Activated CD8-positive, alpha-beta memory T cell treated with anti-CD3 and anti-CD28 coated beads, Interleukin-2, amount 50 U/mL, for 1 hour (primary cell): ENCODE measurements at regions not wholly inside any gene's neighbourhood (a gene's known extent, or its start where the extent isn't known, plus 50 kb on each side); places are given as distances from the start of the nearest gene placed in this dataset.

Source experiments
- DNase-seq: peaks from one replicate; pipeline ENCODE4 v3.0.0-alpha.2; 2020; ENCODE audit errors: extremely low read depth

DNA sequence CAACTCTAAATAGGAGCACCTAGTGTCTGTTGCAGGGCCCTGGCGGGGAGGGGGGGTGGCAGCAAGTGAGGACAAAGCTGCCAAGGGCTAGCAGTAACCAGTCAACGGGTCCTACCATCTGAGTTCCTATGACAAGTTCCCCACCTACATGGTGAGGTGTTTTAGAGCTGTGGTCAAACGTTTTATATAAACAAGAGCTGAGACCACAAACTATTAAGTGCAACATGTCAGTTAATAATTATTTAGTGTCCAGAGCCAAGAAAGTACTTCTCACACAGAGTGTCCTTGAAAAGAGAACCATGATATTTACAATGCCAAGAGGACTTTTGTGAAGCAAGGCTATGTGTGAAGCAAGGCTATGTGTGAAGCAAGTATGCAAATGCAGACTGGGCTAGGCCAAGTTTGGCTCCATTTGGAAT lies 434.7 kb downstream of the TNS3 start:
- DNase-seq, result no peak

DNA sequence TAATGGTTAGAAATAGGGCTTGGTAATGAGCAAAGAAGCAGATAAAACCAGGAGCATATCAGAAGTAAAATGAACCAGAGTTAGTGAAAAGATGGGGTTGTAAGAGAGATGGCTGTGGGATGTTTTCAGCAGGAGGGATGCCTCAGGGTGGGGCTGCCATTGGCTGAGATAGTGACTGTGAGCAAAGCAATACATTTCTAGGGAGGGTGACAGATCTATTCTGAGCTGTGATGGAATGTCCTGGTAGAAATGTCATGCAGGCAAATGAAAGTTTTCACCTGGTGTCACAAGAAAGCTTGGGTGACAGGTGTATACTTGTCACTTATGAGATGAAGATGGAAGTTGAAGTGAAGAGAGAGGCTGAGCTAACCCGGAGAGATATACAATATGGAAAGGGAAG lies 435.9 kb downstream of the TNS3 start:
- DNase-seq, result no peak

DNA sequence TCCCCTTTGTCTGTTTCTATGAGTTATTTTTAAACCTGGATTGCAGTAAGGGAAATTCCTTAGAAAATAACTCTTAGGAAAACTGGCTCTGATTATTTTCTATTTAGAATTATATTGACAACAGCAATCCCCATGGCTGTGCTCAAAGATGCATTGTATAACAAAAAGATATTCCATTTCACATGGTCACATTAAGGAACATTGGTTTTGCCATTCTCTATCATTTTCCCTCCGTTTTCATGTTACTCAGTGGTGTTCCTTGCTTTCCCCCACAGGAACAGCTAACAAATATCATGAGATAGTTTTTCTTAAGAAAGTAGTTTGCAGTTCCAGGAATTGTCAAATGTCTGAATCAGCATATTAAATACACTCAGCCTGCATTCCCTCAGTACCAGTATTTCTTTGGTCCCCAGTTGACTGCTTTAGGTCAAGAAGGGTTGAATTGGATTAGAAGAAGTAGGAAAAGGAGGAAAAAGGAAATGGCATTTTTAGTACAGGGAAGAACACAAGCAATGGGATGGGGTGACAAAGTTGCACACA lies 436.7 kb downstream of the TNS3 start:
- no peak for DNase-seq

- no peak for DNase-seq
These were observed 438.6 kb downstream of the TNS3 start for GRCh38 chr7:47143339-47143738.

GRCh38 chr7:47142867-47143175 lies 439.1 kb downstream of the TNS3 start:
- DNase-seq, result no peak

- DNase-seq, result no peak
These were observed 439.6 kb downstream of the TNS3 start for GRCh38 chr7:47142169-47142866.

- no peak for DNase-seq
These were observed 449.4 kb downstream of the TNS3 start for GRCh38 chr7:47132471-47132870.

DNA sequence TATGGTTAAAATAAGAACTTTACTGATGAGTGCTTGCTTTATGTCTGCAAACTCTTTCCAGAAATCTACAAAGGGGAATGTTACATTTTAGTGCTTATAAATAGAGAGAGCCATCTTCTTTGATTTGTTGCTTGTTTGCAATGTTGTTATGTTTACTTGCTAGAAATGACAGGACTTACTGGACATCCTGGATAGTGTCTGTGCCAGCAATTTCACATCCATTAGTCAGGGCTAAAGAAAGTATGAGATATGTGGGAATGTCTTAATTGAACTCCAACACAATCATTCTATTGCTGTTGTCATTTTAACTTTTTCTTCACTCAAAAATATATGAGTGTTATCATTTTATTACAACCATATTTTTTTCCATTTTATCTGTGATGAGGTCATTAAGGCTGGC lies 453.2 kb downstream of the TNS3 start:
- no peak for DNase-seq

DNA sequence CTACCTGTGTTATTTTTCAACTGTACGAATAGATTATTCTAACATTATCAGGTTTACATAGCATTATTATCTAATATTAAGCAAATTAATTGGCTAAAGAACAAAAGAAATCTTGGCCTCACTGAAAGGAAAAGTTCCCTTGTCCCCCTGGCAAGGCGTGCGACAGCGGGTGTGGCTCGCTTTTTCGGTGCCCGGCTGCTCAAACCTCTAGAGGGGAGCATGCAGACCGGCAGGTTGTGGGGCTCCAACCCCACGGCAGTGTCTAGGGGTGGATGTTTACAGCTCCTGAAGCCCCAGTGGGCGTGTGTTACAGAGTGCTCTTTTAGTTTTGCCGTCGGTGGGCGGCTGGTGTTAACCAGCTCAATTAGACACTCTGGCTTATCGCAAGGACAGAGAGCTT lies 456.4 kb downstream of the TNS3 start:
- DNase-seq, result no peak

- DNase-seq, result no peak
These were observed 462.5 kb downstream of the TNS3 start for GRCh38 chr7:47119261-47119865.

GRCh38 chr7:47104206-47104549 lies 477.7 kb downstream of the TNS3 start:
- no peak for DNase-seq

- DNase-seq, result no peak
These were observed 478.3 kb downstream of the TNS3 start for GRCh38 chr7:47103498-47104205.

- DNase-seq, result no peak
These were observed 479.5 kb downstream of the TNS3 start for GRCh38 chr7:47102331-47102841.

DNA sequence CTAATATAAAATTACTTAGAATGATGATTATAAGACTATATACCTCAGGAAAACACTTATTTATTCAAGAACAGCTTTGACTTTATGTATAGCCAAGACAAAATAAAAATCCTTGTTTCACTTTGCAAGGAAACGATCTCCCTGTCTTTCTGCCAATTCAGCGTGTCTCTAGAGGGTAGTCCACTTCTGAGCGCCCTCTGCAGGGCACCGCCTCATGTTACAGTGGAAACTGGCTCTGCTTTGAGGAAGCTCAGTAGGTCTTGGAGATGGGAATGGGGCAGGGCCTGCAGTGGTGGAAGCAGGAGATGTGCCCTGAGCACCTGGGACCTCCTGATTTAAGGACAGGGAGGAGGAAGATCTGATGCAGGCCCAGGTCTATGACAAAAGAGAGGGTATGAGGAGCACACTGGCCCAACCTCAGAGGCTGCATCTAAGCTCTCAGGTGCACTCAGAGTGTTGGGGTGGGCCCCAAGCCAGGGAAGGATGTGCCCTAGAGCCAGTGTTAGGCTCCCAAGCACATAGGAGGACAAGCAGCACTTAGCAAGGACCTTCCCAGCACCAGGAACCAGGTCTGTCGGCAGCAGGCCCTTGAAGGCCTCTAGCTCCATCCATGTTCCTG lies 481.0 kb downstream of the TNS3 start:
- no peak for DNase-seq

GRCh38 chr7:47100148-47100816 lies 481.6 kb downstream of the TNS3 start:
- DNase-seq, result no peak

DNA sequence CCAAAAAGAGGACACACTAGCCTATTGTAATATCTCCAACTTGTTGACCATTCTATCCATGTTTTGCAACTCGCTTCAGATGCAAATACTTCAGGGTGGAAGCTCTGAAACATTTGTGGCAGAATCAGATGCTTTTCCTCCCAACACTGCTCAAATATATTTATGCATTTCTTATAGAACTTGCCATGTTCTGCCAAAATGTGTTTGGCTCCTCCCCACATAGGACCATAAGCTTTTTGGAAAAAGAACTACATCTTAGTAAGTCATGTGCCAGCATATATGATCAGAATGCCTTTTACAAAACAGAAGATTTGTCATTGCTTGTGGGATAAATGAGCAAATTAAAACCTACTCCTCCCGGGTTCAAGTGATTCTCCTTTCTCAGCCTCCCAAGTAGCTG lies 484.5 kb downstream of the TNS3 start:
- DNase-seq, result no peak

DNA sequence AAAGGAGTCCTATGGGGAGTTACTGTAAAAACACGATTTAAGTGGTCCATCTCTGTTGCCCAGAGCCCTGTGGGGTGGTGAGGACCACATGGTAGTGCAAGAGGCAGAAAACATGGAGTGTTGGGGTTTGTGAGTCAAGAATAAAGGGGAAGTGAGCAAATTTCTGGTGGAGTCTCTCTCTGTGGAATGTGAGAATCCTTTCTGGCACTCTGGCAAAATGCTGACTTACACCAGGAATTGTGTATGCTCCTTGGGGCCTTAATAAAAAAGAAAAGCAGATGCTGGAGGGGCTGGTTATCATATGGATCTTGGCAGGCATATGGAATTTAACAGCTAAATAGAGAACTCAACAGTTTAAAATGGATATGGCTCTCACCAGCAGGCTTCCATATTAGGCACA lies 486.0 kb downstream of the TNS3 start:
- no peak for DNase-seq

- DNase-seq, result no peak
These were observed 487.4 kb downstream of the TNS3 start for GRCh38 chr7:47094462-47094861.

GRCh38 chr7:47093320-47094234 lies 488.3 kb downstream of the TNS3 start:
- DNase-seq, result no peak

DNA sequence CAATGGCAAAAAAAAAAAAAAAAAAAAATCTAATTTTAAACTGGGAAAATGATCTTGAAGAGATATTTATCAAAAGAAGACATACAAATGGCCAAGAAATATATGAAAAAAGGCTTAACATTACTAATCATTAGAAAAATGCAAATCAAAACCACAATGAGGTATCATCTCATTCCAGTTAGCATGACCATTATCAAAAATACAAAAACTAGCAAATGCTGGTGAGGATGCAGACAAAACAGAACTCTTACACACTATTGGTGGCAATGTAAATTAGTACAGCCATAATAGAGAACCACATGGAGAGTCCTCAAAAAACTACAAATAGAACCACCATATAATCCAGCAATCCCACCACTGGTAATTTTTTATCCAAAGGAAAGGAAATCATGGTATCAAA lies 489.6 kb downstream of the TNS3 start:
- DNase-seq, result no peak

- DNase-seq, result no peak
These were observed 490.8 kb downstream of the TNS3 start for GRCh38 chr7:47091141-47091540.
